Activated gamma-delta T cell treated with Interleukin-2 at 50 U/mL for 16 hours (primary cell): ENCODE measurements at regions not wholly inside any gene's neighbourhood (a gene's known extent, or its start where the extent isn't known, plus 50 kb on each side); places are given as distances from the start of the nearest gene placed in this dataset.
"Not testable (repeated sequence)": the region's sequence is repeated elsewhere in the genome, so short reads cannot be mapped to it uniquely, and the experiment has no call there.

Experiments used
- DNase-seq: peaks from one replicate; pipeline ENCODE4 v3.0.0-alpha.2; 2020

GRCh38 chrX:46218373-46218772 lies 326.8 kb downstream of the ZNF674 start:
- DNase-seq: no peak

- no peak for DNase-seq
These were observed 328.8 kb downstream of the ZNF674 start for GRCh38 chrX:46216406-46216805.

- DNase-seq: no peak
These were observed 334.1 kb downstream of the ZNF674 start for GRCh38 chrX:46211079-46211478.

- no peak for DNase-seq
These were observed 335.5 kb downstream of the ZNF674 start for GRCh38 chrX:46209768-46210167.

GRCh38 chrX:46209037-46209436 lies 336.2 kb downstream of the ZNF674 start:
- no peak for DNase-seq

- no peak for DNase-seq
These were observed 336.9 kb downstream of the ZNF674 start for GRCh38 chrX:46208225-46208854.

- DNase-seq: no peak
These were observed 340.3 kb downstream of the ZNF674 start for GRCh38 chrX:46204721-46205422.

GRCh38 chrX:46202733-46203514 lies 342.3 kb downstream of the ZNF674 start:
- DNase-seq: no peak

- no peak for DNase-seq
These were observed 344.8 kb downstream of the ZNF674 start for GRCh38 chrX:46200413-46200812.

GRCh38 chrX:46198858-46199257 lies 346.4 kb downstream of the ZNF674 start:
- no peak for DNase-seq

- DNase-seq: not testable (repeated sequence)
These were observed 358.5 kb downstream of the ZNF674 start for GRCh38 chrX:46186811-46187106.

- no peak for DNase-seq
These were observed 359.1 kb downstream of the ZNF674 start for GRCh38 chrX:46185923-46186810.

- no peak for DNase-seq
These were observed 360.5 kb downstream of the ZNF674 start for GRCh38 chrX:46184749-46185148.

- no peak for DNase-seq
These were observed 364.9 kb downstream of the ZNF674 start for GRCh38 chrX:46180258-46180687.

GRCh38 chrX:46179748-46180147 lies 365.5 kb downstream of the ZNF674 start:
- no peak for DNase-seq

- DNase-seq: no peak
These were observed 366.5 kb downstream of the ZNF674 start for GRCh38 chrX:46178763-46179162.

- no peak for DNase-seq
These were observed 372.1 kb downstream of the ZNF674 start for GRCh38 chrX:46173159-46173558.

- DNase-seq: not testable (repeated sequence)
These were observed 373.8 kb downstream of the ZNF674 start for GRCh38 chrX:46171457-46171856.

GRCh38 chrX:46169808-46170207 lies 375.4 kb downstream of the ZNF674 start:
- DNase-seq: no peak

- DNase-seq: no peak
These were observed 377.0 kb downstream of the ZNF674 start for GRCh38 chrX:46168254-46168653.

- no peak for DNase-seq
These were observed 379.4 kb downstream of the ZNF674 start for GRCh38 chrX:46165866-46166265.

GRCh38 chrX:46165411-46165810 lies 379.8 kb downstream of the ZNF674 start:
- no peak for DNase-seq

- DNase-seq: no peak
These were observed 392.5 kb downstream of the ZNF674 start for GRCh38 chrX:46152756-46153155.
